HepG2 (cell line): ENCODE measurements at regions not wholly inside any gene's neighbourhood (a gene's known extent, or its start where the extent isn't known, plus 50 kb on each side); places are given as distances from the start of the nearest gene placed in this dataset.

Source experiments
- CBX5 ChIP-seq: sonication (generic); formaldehyde crosslinking; IDR thresholded peaks from 2 replicates; pipeline ENCODE4 v1.4.0; 2020; ENCODE audit warnings: missing genetic modification reagents, borderline replicate concordance
- EED ChIP-seq: sonication (generic); formaldehyde crosslinking; IDR thresholded peaks from 2 replicates; pipeline ENCODE4 v1.5.0; 2020; ENCODE audit warnings: mild to moderate bottlenecking, missing genetic modification reagents
- HMGXB4 ChIP-seq, 2 experiments: sonication (generic) in 1 of 2; formaldehyde crosslinking in 1 of 2; IDR thresholded peaks; 2 replicates each; pipeline versions ENCODE4 v1.4.0 to v1.6.1; 2018 to 2020; ENCODE audit warnings: missing genetic modification reagents in 2 of 2, borderline replicate concordance in 1 of 2, low read depth in 1 of 2, mild to moderate bottlenecking in 1 of 2, missing biosample characterization in 1 of 2
- RAD21 ChIP-seq: fragments of 450-650 bp; formaldehyde crosslinking; IDR thresholded peaks from 2 replicates; pipeline ENCODE4 v1.5.0; 2020; ENCODE audit warnings: mild to moderate bottlenecking
- ZMYM4 ChIP-seq: sonication (generic); formaldehyde crosslinking; IDR thresholded peaks from 2 replicates; pipeline ENCODE4 v1.8.1; 2023; ENCODE audit warnings: mild to moderate bottlenecking, missing genetic modification reagents
- ZNF263 ChIP-seq: sonication (generic); formaldehyde crosslinking; IDR thresholded peaks from 2 replicates; pipeline ENCODE4 v1.4.0; 2020; ENCODE audit warnings: missing genetic modification reagents
- ZNF318 ChIP-seq: sonication (generic); formaldehyde crosslinking; IDR thresholded peaks from 2 replicates; pipeline ENCODE4 v1.4.0; 2020; ENCODE audit warnings: mild to moderate bottlenecking, missing genetic modification reagents
- ZNF619 ChIP-seq: sonication (generic); formaldehyde crosslinking; IDR thresholded peaks from 2 replicates; pipeline ENCODE4 v1.4.0; 2020; ENCODE audit warnings: mild to moderate bottlenecking, missing genetic modification reagents
- ZNF691 ChIP-seq: sonication (generic); formaldehyde crosslinking; IDR thresholded peaks from 2 replicates; pipeline ENCODE4 v1.4.0; 2020; ENCODE audit warnings: missing genetic modification reagents, low read depth, mild to moderate bottlenecking, borderline replicate concordance
- ZNF7 ChIP-seq: IDR thresholded peaks from 2 replicates; pipeline ENCODE4 v1.6.1; 2016; ENCODE audit warnings: missing biosample characterization, missing genetic modification reagents

- 0 out of 2 replicates have a peak, but pooled peaks have one; percentile 39 for TF ChIP-seq CBX5 (CRISPR knock-in tag)
- TF ChIP-seq HMGXB4 (CRISPR knock-in tag; IDR thresholded peaks at IDR 0.05; ENCODE audit: borderline replicate concordance in 1 of 2, low read depth in 1 of 2): peak in 1 of 2 experiments; percentile 52; a peak in 1 of 4 replicates
- peak; percentile 41; the same call in 1 of the 2 replicates for TF ChIP-seq ZNF263
- TF ChIP-seq ZMYM4: peak; percentile 22; the same call in 1 of the 2 replicates
- TF ChIP-seq ZNF619 (CRISPR knock-in tag): no peak
- no peak for TF ChIP-seq ZNF318 (CRISPR knock-in tag)
- TF ChIP-seq RAD21 (CRISPR knock-in tag): peak; percentile 89
- TF ChIP-seq ZNF7 (CRISPR knock-in tag): peak; percentile 89
- peak; percentile 49; the same call in 1 of the 2 replicates for TF ChIP-seq ZNF691 (CRISPR knock-in tag)
- no peak for TF ChIP-seq EED
Observed at GRCh38 chr12:38053655-38054464, 262.7 kb upstream of the ALG10B start (continued).
